ENCODE measurements at regions not wholly inside any gene's neighbourhood (a gene's known extent, or its start where the extent isn't known, plus 50 kb on each side); places are given as distances from the start of the nearest gene placed in this dataset.

DNA sequence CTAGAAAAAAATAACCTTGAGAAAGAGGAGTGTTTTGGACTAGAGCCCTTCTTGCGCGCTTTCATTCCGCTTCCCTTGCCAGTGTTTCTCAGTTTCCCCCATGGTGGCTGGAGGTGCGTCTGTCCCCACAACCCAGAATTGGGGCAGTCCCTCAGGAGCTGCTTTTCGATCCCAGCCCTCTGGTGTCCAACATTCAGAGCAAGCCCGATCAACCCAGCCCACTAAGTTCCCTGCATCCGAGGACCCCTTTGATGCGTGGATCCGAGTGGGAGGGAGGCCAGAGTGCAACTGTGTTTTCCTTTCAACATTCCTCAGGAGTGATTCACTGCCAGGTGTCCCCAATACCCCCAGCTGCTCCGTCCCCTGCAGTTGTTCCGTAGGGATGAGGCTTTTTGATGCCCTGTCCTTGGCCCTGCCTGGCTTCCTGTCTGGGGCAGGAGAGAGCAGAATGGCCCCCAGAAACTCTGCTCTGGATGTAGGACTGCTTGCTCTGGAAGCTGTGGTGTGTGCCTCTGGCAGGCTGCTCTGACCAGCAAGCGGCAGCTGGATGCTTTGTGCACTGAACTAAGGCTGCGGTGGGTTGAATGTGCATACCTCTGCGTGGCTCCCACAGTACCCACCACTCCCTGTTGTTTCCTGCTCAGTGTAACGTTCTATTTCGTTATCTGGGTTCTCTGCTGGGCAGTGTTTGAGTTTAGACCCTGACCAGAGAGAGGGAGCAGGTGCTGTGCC lies 117.5 kb downstream of the BOD1 start:
- TF ChIP-seq EZH2 (IDR thresholded peaks at IDR 0.05), result no peak
- TF ChIP-seq, protein P1, sequence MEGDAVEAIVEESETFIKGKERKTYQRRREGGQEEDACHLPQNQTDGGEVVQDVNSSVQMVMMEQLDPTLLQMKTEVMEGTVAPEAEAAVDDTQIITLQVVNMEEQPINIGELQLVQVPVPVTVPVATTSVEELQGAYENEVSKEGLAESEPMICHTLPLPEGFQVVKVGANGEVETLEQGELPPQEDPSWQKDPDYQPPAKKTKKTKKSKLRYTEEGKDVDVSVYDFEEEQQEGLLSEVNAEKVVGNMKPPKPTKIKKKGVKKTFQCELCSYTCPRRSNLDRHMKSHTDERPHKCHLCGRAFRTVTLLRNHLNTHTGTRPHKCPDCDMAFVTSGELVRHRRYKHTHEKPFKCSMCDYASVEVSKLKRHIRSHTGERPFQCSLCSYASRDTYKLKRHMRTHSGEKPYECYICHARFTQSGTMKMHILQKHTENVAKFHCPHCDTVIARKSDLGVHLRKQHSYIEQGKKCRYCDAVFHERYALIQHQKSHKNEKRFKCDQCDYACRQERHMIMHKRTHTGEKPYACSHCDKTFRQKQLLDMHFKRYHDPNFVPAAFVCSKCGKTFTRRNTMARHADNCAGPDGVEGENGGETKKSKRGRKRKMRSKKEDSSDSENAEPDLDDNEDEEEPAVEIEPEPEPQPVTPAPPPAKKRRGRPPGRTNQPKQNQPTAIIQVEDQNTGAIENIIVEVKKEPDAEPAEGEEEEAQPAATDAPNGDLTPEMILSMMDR (IDR thresholded peaks at IDR 0.05), result no peak

Measured in neural progenitor cell (in vitro differentiated cells).